A549 (cell line): ENCODE measurements at regions not wholly inside any gene's neighbourhood (a gene's known extent, or its start where the extent isn't known, plus 50 kb on each side); places are given as distances from the start of the nearest gene placed in this dataset.

ENCODE experiments used
- ATAC-seq, 2 experiments: fragments of 200-7000 bp in 1 of 2; fragments of >200 bp in 1 of 2; cut with Nextera tagmentation in 1 of 2; cut with Tn5 transposase in 1 of 2; 3 replicates each; pipeline versions ENCODE4 v1.8.0 to v1.9.1; 2018 to 2020; ENCODE audit warnings: mild to moderate bottlenecking in 1 of 2, moderate library complexity in 1 of 2
- CTCF ChIA-PET: fragments of 300-600 bp; sonication (Branson Sonifier 250); formaldehyde crosslinking; extraction: SDS; loops from one replicate; lab custom pipeline; 2021; ENCODE audit warnings: antibody characterized with exemption, inconsistent platforms; lab: Yijun Ruan, JAX
- POLR2A ChIA-PET: fragments of 350-600 bp; formaldehyde crosslinking; extraction: SDS; loops from one replicate; lab custom pipeline; 2021; ENCODE audit warnings: antibody characterized with exemption, inconsistent platforms; lab: Yijun Ruan, JAX
- DNase-seq, 2 experiments: peaks; one replicate each; pipeline versions ENCODE4 v3.0.0 to v3.0.0-alpha.2; 2011 to 2016; ENCODE audit warnings: low read depth in 1 of 2, low spot score in 1 of 2
- FAIRE-seq: peaks from 2 replicates; lab custom pipeline; 2011; peaks lifted over from hg19 to GRCh38; lab: Jason Lieb, UNC
- H3K27ac ChIP-seq, 2 experiments: fragments of >200 bp; sonication (Bioruptor Twin); formaldehyde crosslinking; 3 replicates each; pipeline ENCODE4 v1.5.1; 2016 to 2017
- H3K4me1 ChIP-seq: fragments of >200 bp; sonication (Bioruptor Twin); formaldehyde crosslinking; 3 replicates; pipeline ENCODE4 v1.6.1; 2016
- H3K4me2 ChIP-seq: fragments of >200 bp; sonication (Bioruptor Twin); formaldehyde crosslinking; 3 replicates; pipeline ENCODE4 v1.6.1; 2016
- H3K4me3 ChIP-seq: fragments of >200 bp; sonication (Bioruptor Twin); formaldehyde crosslinking; 3 replicates; pipeline ENCODE4 v1.5.1; 2016
- H3K9me3 ChIP-seq: fragments of >200 bp; sonication (Bioruptor Twin); formaldehyde crosslinking; 3 replicates; pipeline ENCODE4 v1.6.1; 2016
- ATOH8 ChIP-seq: fragments of 250-450 bp; sonication (Bioruptor Pico); IDR thresholded peaks from 2 replicates; pipeline ENCODE4 v1.5.0; 2020; ENCODE audit warnings: low read depth, mild to moderate bottlenecking, moderate library complexity
- CBX8 ChIP-seq: fragments of 200-600 bp; sonication (generic); IDR thresholded peaks from 2 replicates; pipeline ENCODE4 v1.6.1; 2016
- CTCF ChIP-seq: fragments of >200 bp; sonication (Bioruptor Twin); formaldehyde crosslinking; IDR thresholded peaks from 3 replicates; pipeline ENCODE4 v1.5.1; 2016
- E2F6 ChIP-seq: IDR thresholded peaks from 2 replicates; pipeline ENCODE4 v1.6.1; 2012; ENCODE audit warnings: low read depth, borderline replicate concordance
- EHMT2 ChIP-seq: fragments of 200-600 bp; sonication (generic); IDR thresholded peaks from 2 replicates; pipeline ENCODE4 v1.6.1; 2016; ENCODE audit warnings: antibody characterized with exemption, low read depth, mild to moderate bottlenecking, moderate library complexity
- ESRRA ChIP-seq: fragments of 150-350 bp; IDR thresholded peaks from 2 replicates; pipeline ENCODE4 v1.6.1; 2014; ENCODE audit warnings: mild to moderate bottlenecking, low read length, borderline replicate concordance
- FOSB ChIP-seq: fragments of 250-450 bp; sonication (Bioruptor Pico); IDR thresholded peaks from 2 replicates; pipeline ENCODE4 v1.5.0; 2020; ENCODE audit warnings: mild to moderate bottlenecking, moderate library complexity
- HDAC2 ChIP-seq: fragments of 200-600 bp; sonication (generic); IDR thresholded peaks from 2 replicates; pipeline ENCODE4 v1.6.1; 2016
- JUN ChIP-seq, 2 experiments: fragments of >200 bp; sonication (Bioruptor Twin); formaldehyde crosslinking; IDR thresholded peaks; 2 replicates in 1 of 2; 3 replicates in 1 of 2; pipeline ENCODE4 v1.6.1; 2016 to 2017
- MAX ChIP-seq: IDR thresholded peaks from 2 replicates; pipeline ENCODE4 v1.6.1; 2012
- MAZ ChIP-seq: fragments of 150-350 bp; IDR thresholded peaks from 2 replicates; pipeline ENCODE4 v1.6.1; 2014; ENCODE audit warnings: antibody characterized with exemption, low read depth, low read length, borderline replicate concordance
- NPAS2 ChIP-seq: fragments of 250-450 bp; sonication (Bioruptor Pico); IDR thresholded peaks from 2 replicates; pipeline ENCODE4 v1.8.0; 2022; ENCODE audit warnings: mild to moderate bottlenecking, moderate library complexity, borderline replicate concordance
- RAD21 ChIP-seq, 2 experiments: fragments of >200 bp in 1 of 2; sonication (Bioruptor Twin) in 1 of 2; formaldehyde crosslinking in 1 of 2; IDR thresholded peaks in 1 of 2; conservative IDR thresholded peaks in 1 of 2; 2 replicates in 1 of 2; 3 replicates in 1 of 2; pipeline ENCODE4 v1.6.1; 2012 to 2018; ENCODE audit warnings: inconsistent platforms in 1 of 2
- RCOR1 ChIP-seq: fragments of 150-350 bp; IDR thresholded peaks from 2 replicates; pipeline ENCODE4 v1.6.1; 2014; ENCODE audit warnings: antibody characterized with exemption, low read length, low read depth
- REST ChIP-seq: fragments of 200-600 bp; sonication (generic); IDR thresholded peaks from 2 replicates; pipeline ENCODE4 v1.6.1; 2016; ENCODE audit warnings: antibody characterized with exemption, mild to moderate bottlenecking, moderate library complexity
- TFCP2L1 ChIP-seq: fragments of 250-450 bp; sonication (Bioruptor Pico); IDR thresholded peaks from 2 replicates; pipeline ENCODE4 v1.5.0; 2021; ENCODE audit warnings: mild to moderate bottlenecking
- ZNF302 ChIP-seq: fragments of 250-450 bp; sonication (Bioruptor Pico); IDR thresholded peaks from 2 replicates; pipeline ENCODE4 v1.9.0; 2021; ENCODE audit warnings: inconsistent platforms, mild to moderate bottlenecking, moderate library complexity
- WGBS: methylation state at CpG from one replicate; pipeline ENCODE4 v1.1.6; 2017; ENCODE audit errors: missing lambda C conversion rate; 5-methylcytosine and 5-hydroxymethylcytosine counted together

GRCh38 chr13:79673993-79674377 is 193.0 kb downstream of the NDFIP2 start (continued):
- TF ChIP-seq REST = no peak
- no peak for TF ChIP-seq NPAS2 (CRISPR knock-in tag)
- TF ChIP-seq, all 56 proteins: peak for 0

- FAIRE-seq (no peak), DNase-seq (no peak), ATAC-seq (no peak)
- CTCF ChIA-PET = no interaction called here
- H3K27ac ChIP-seq = no peak overlapping the region
- TF ChIP-seq HDAC2 = no peak
- POLR2A ChIA-PET = no interaction called here
- H3K9me3 ChIP-seq = no peaks in the 10 kb centered on the region
- WGBS = 89% methylated on average over 6 of the region's 6 CpGs
- peaks cover 2% of the 10 kb centered on the region; the same call in 1 of the 3 replicates for H3K4me1 ChIP-seq
- H3K4me3 ChIP-seq = no peak overlapping the region
- no peak overlapping the region for H3K4me2 ChIP-seq
These were observed 192.5 kb downstream of the NDFIP2 start for GRCh38 chr13:79673310-79673992.

- H3K4me3 ChIP-seq = no peak overlapping the region
- no peak overlapping the region for H3K27ac ChIP-seq
- no peak for DNase-seq
- H3K9me3 ChIP-seq = no peaks in the 10 kb centered on the region
- no peak for FAIRE-seq
- H3K4me1 ChIP-seq = no peaks in the 10 kb centered on the region
- ATAC-seq = no peak
- H3K4me2 ChIP-seq = no peak overlapping the region
- ChIA-PET POLR2A (no interaction called here), CTCF (no interaction called here)
- TF ChIP-seq MAX (no peak), MAZ (no peak), ATOH8 (CRISPR knock-in tag) (no peak), TFCP2L1 (CRISPR knock-in tag) (no peak), ESRRA (no peak)
- 76% methylated on average over 2 of the region's 2 CpGs for WGBS
These were observed 190.5 kb downstream of the NDFIP2 start for GRCh38 chr13:79671420-79671819.

GRCh38 chr13:79668201-79668752 is 187.3 kb downstream of the NDFIP2 start:
- DNase-seq (no peak), ATAC-seq (no peak), FAIRE-seq (no peak)
- WGBS = 18% methylated on average over 2 of the region's 2 CpGs
- POLR2A ChIA-PET = no interaction called here
- Histone ChIP-seq H3K4me3 (no peak overlapping the region), H3K27ac (no peak overlapping the region), H3K9me3 (no peaks in the 10 kb centered on the region), H3K4me2 (no peak overlapping the region), H3K4me1 (no peaks in the 10 kb centered on the region)
- TF ChIP-seq JUN (IDR thresholded peaks at IDR 0.05) (no peak), E2F6 (no peak), CBX8 (no peak), EHMT2 (no peak), FOSB (CRISPR knock-in tag) (no peak), ZNF302 (no peak), CTCF (no peak), RCOR1 (no peak), RAD21 (conservative IDR thresholded peaks at IDR 0.05 in 1 of 2, IDR thresholded peaks at IDR 0.05 in 1 of 2) (no peak)
- CTCF ChIA-PET = interaction anchor here (1.5 to 2.1 kb wide), 2 partner anchors 12 to 244 kb away, joined by 3 to 10 read pairs; no protein-coding TSS in a partner anchor
